GM12878 (cell line): ENCODE measurements at regions not wholly inside any gene's neighbourhood (a gene's known extent, or its start where the extent isn't known, plus 50 kb on each side); places are given as distances from the start of the nearest gene placed in this dataset.

Experiments
- BRCA1 ChIP-seq: IDR thresholded peaks from 2 replicates; pipeline ENCODE4 v1.6.1; 2011; ENCODE audit warnings: low read depth, low read length, improper control_type of control experiment
- ETV6 ChIP-seq, 2 experiments: fragments of 450-650 bp in 1 of 2; IDR thresholded peaks in 1 of 2; conservative IDR thresholded peaks in 1 of 2; 2 replicates each; pipeline ENCODE4 v1.6.1; 2014; ENCODE audit warnings: antibody characterized with exemption in 1 of 2, borderline replicate concordance in 1 of 2, low read depth in 1 of 2, mild to moderate bottlenecking in 1 of 2, moderate library complexity in 1 of 2
- GABPA ChIP-seq: IDR thresholded peaks from 2 replicates; pipeline ENCODE4 v1.6.1; 2014; ENCODE audit warnings: antibody characterized with exemption, low read depth, mild to moderate bottlenecking, inconsistent platforms
- MXI1 ChIP-seq: fragments of 150-350 bp; IDR thresholded peaks from 2 replicates; pipeline ENCODE4 v1.6.1; 2011; ENCODE audit warnings: low read depth, mild to moderate bottlenecking, inconsistent platforms, low read length, improper control_type of control experiment
- NR2C2 ChIP-seq: IDR thresholded peaks from 2 replicates; pipeline ENCODE4 v1.6.1; 2011; ENCODE audit warnings: borderline replicate concordance, low read depth; ENCODE audit not compliant: control insufficient read depth, insufficient read length
- POLR2A ChIP-seq: IDR thresholded peaks from 2 replicates; pipeline ENCODE4 v1.6.1; 2011; ENCODE audit warnings: low read depth, mild to moderate bottlenecking, low read length
- RBBP5 ChIP-seq: fragments of 200-600 bp; sonication (generic); conservative IDR thresholded peaks from 2 replicates; pipeline ENCODE4 v1.6.1; 2016
- SIN3A ChIP-seq: IDR thresholded peaks from 2 replicates; pipeline ENCODE4 v1.6.1; 2012; ENCODE audit warnings: low read depth, low read length, improper control_type of control experiment
- SRF ChIP-seq, 2 experiments: IDR thresholded peaks; 2 replicates each; pipeline ENCODE4 v1.6.1; 2011; ENCODE audit warnings: low read depth in 2 of 2, low read length in 2 of 2, mild to moderate bottlenecking in 1 of 2, moderate library complexity in 1 of 2
- TF ChIP-seq, protein P1 (sequence below): IDR thresholded peaks from 2 replicates; pipeline ENCODE4 v1.6.1; 2012; ENCODE audit warnings: mild to moderate bottlenecking, low read depth, low read length
- TF ChIP-seq, protein P2 (sequence below), 3 experiments: IDR thresholded peaks in 2 of 3; conservative IDR thresholded peaks in 1 of 3; 2 replicates each; pipeline ENCODE4 v1.5.1; 2011; ENCODE audit warnings: low read depth in 3 of 3, low read length in 3 of 3, mild to moderate bottlenecking in 3 of 3, control low read depth in 2 of 3, moderate library complexity in 2 of 3, inconsistent platforms in 1 of 3, mixed read lengths in 1 of 3; ENCODE audit not compliant: control insufficient read depth in 2 of 3, insufficient read depth in 1 of 3; ENCODE audit errors: extremely low read depth in 1 of 3
- TF ChIP-seq, protein P3 (sequence below): fragments of 450-650 bp; IDR thresholded peaks from 2 replicates; pipeline ENCODE4 v1.6.1; 2014; ENCODE audit warnings: mild to moderate bottlenecking
- TF ChIP-seq, protein P4 (sequence below): IDR thresholded peaks from 2 replicates; pipeline ENCODE4 v1.6.1; 2012; ENCODE audit warnings: low read depth, low read length, improper control_type of control experiment

DNA sequence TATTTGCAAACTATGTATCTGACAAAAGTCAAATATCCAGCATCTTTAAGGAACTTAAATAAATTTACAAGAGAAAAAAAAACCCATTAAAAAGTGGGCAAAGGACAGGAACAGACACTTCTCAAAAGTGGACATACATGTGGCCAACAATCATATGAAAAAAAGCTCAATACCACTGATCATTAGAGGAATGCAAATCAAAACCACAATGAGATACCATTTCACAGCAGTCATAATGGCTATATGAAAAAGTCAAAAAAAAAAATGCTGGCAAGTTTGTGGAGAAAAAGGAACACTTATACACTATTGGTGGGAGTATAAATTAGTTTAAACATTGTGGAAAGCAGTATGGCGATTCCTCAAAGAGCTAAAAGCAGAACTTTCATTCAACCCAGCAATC is 130.3 kb upstream of the LHCGR start:
- TF ChIP-seq NR2C2 (no peak), MXI1 (no peak), SIN3A (no peak), ETV6 (conservative IDR thresholded peaks at IDR 0.05 in 1 of 2, IDR thresholded peaks at IDR 0.05 in 1 of 2; ENCODE audit: borderline replicate concordance in 1 of 2, low read depth in 1 of 2) (no peak), BRCA1 (no peak), POLR2A (no peak), GABPA (no peak), SRF (IDR thresholded peaks at IDR 0.05; ENCODE audit: low read depth in 2 of 2, low read length in 2 of 2) (no peak), RBBP5 (no peak)
- TF ChIP-seq, protein P1, sequence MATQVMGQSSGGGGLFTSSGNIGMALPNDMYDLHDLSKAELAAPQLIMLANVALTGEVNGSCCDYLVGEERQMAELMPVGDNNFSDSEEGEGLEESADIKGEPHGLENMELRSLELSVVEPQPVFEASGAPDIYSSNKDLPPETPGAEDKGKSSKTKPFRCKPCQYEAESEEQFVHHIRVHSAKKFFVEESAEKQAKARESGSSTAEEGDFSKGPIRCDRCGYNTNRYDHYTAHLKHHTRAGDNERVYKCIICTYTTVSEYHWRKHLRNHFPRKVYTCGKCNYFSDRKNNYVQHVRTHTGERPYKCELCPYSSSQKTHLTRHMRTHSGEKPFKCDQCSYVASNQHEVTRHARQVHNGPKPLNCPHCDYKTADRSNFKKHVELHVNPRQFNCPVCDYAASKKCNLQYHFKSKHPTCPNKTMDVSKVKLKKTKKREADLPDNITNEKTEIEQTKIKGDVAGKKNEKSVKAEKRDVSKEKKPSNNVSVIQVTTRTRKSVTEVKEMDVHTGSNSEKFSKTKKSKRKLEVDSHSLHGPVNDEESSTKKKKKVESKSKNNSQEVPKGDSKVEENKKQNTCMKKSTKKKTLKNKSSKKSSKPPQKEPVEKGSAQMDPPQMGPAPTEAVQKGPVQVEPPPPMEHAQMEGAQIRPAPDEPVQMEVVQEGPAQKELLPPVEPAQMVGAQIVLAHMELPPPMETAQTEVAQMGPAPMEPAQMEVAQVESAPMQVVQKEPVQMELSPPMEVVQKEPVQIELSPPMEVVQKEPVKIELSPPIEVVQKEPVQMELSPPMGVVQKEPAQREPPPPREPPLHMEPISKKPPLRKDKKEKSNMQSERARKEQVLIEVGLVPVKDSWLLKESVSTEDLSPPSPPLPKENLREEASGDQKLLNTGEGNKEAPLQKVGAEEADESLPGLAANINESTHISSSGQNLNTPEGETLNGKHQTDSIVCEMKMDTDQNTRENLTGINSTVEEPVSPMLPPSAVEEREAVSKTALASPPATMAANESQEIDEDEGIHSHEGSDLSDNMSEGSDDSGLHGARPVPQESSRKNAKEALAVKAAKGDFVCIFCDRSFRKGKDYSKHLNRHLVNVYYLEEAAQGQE: no peak
- TF ChIP-seq, protein P2, sequence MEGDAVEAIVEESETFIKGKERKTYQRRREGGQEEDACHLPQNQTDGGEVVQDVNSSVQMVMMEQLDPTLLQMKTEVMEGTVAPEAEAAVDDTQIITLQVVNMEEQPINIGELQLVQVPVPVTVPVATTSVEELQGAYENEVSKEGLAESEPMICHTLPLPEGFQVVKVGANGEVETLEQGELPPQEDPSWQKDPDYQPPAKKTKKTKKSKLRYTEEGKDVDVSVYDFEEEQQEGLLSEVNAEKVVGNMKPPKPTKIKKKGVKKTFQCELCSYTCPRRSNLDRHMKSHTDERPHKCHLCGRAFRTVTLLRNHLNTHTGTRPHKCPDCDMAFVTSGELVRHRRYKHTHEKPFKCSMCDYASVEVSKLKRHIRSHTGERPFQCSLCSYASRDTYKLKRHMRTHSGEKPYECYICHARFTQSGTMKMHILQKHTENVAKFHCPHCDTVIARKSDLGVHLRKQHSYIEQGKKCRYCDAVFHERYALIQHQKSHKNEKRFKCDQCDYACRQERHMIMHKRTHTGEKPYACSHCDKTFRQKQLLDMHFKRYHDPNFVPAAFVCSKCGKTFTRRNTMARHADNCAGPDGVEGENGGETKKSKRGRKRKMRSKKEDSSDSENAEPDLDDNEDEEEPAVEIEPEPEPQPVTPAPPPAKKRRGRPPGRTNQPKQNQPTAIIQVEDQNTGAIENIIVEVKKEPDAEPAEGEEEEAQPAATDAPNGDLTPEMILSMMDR (IDR thresholded peaks at IDR 0.05 in 2 of 3, conservative IDR thresholded peaks at IDR 0.05 in 1 of 3; ENCODE audit: control insufficient read depth in 2 of 3, extremely low read depth in 1 of 3, insufficient read depth in 1 of 3, low read depth in 3 of 3, low read length in 3 of 3): no peak
- TF ChIP-seq, protein P3, sequence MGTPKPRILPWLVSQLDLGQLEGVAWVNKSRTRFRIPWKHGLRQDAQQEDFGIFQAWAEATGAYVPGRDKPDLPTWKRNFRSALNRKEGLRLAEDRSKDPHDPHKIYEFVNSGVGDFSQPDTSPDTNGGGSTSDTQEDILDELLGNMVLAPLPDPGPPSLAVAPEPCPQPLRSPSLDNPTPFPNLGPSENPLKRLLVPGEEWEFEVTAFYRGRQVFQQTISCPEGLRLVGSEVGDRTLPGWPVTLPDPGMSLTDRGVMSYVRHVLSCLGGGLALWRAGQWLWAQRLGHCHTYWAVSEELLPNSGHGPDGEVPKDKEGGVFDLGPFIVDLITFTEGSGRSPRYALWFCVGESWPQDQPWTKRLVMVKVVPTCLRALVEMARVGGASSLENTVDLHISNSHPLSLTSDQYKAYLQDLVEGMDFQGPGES: no peak
- TF ChIP-seq, protein P4, sequence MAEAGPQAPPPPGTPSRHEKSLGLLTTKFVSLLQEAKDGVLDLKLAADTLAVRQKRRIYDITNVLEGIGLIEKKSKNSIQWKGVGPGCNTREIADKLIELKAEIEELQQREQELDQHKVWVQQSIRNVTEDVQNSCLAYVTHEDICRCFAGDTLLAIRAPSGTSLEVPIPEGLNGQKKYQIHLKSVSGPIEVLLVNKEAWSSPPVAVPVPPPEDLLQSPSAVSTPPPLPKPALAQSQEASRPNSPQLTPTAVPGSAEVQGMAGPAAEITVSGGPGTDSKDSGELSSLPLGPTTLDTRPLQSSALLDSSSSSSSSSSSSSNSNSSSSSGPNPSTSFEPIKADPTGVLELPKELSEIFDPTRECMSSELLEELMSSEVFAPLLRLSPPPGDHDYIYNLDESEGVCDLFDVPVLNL: no peak
